Neutrophil (primary cell): ENCODE measurements at regions not wholly inside any gene's neighbourhood (a gene's known extent, or its start where the extent isn't known, plus 50 kb on each side); places are given as distances from the start of the nearest gene placed in this dataset.
A peak's percentile ranks its signal among the peaks of the same experiment; 100 is the strongest.
"Not testable (repeated sequence)": the region's sequence is repeated elsewhere in the genome, so short reads cannot be mapped to it uniquely, and the experiment has no call there.

Experiments
- H3K27ac ChIP-seq: fragments of 200-600 bp; sonication (generic); 2 replicates; pipeline ENCODE4 v1.5.1; 2016; ENCODE audit warnings: mild to moderate bottlenecking, moderate library complexity
- H3K27me3 ChIP-seq: fragments of 200-600 bp; sonication (generic); 2 replicates; pipeline ENCODE4 v1.6.0; 2016; ENCODE audit warnings: mild to moderate bottlenecking
- H3K36me3 ChIP-seq: fragments of 200-600 bp; sonication (generic); 2 replicates; pipeline ENCODE4 v1.5.1; 2017
- H3K4me1 ChIP-seq, 2 experiments: fragments of 200-600 bp in 1 of 2; sonication (generic) in 1 of 2; 1 replicate in 1 of 2; 2 replicates in 1 of 2; pipeline versions ENCODE4 v1.5.1 to v1.6.1; 2013 to 2016; ENCODE audit warnings: low read depth in 1 of 2, low read length in 1 of 2, mild to moderate bottlenecking in 1 of 2, moderate library complexity in 1 of 2; ENCODE audit not compliant: control insufficient read depth in 1 of 2, insufficient read depth in 1 of 2
- H3K4me3 ChIP-seq, 2 experiments: fragments of 200-600 bp in 1 of 2; sonication (generic) in 1 of 2; 1 replicate in 1 of 2; 2 replicates in 1 of 2; pipeline ENCODE4 v1.5.1; 2013 to 2016; ENCODE audit warnings: low read depth in 1 of 2, low read length in 1 of 2, mild to moderate bottlenecking in 1 of 2, moderate library complexity in 1 of 2
- H3K9me3 ChIP-seq: fragments of 200-600 bp; sonication (generic); 2 replicates; pipeline ENCODE4 v1.5.1; 2016

- H3K27me3 ChIP-seq, H3K9me3 ChIP-seq, H3K4me3 ChIP-seq, H3K27ac ChIP-seq, H3K4me1 ChIP-seq, H3K36me3 ChIP-seq: not testable (repeated sequence)
Observed at GRCh38 chr1:121042882-121043281, 141.3 kb downstream of the FAM72B start.

GRCh38 chr1:121048293-121048752 is 135.8 kb downstream of the FAM72B start:
- not testable (repeated sequence) for H3K4me3 ChIP-seq, H3K27ac ChIP-seq, H3K4me1 ChIP-seq, H3K9me3 ChIP-seq, H3K36me3 ChIP-seq
- H3K27me3 ChIP-seq: peaks cover 21% of the 10 kb centered on the region

- H3K27ac ChIP-seq, H3K36me3 ChIP-seq, H3K4me3 ChIP-seq, H3K4me1 ChIP-seq, H3K9me3 ChIP-seq: not testable (repeated sequence)
- H3K27me3 ChIP-seq: peaks cover 21% of the 10 kb centered on the region
Observed at GRCh38 chr1:121048769-121049443, 135.2 kb downstream of the FAM72B start.

GRCh38 chr1:121050097-121050496 is 134.0 kb downstream of the FAM72B start:
- not testable (repeated sequence) for H3K4me1 ChIP-seq, H3K9me3 ChIP-seq, H3K27ac ChIP-seq, H3K4me3 ChIP-seq, H3K36me3 ChIP-seq
- H3K27me3 ChIP-seq: peaks cover 21% of the 10 kb centered on the region

GRCh38 chr1:121051161-121051790 is 132.9 kb downstream of the FAM72B start:
- not testable (repeated sequence) for H3K4me1 ChIP-seq, H3K27ac ChIP-seq

GRCh38 chr1:121052081-121052660 is 132.0 kb downstream of the FAM72B start:
- not testable (repeated sequence) for H3K36me3 ChIP-seq, H3K9me3 ChIP-seq, H3K4me1 ChIP-seq, H3K27ac ChIP-seq
- Histone ChIP-seq H3K27me3 (peaks cover 21% of the 10 kb centered on the region), H3K4me3 (peak overlapping the region in 1 of 2 experiments; percentile 24)

More at GRCh38 chr1:121051161-121051790, 132.9 kb downstream of the FAM72B start:
- H3K27me3 ChIP-seq: peaks cover 21% of the 10 kb centered on the region
- not testable (repeated sequence) for H3K4me3 ChIP-seq, H3K9me3 ChIP-seq, H3K36me3 ChIP-seq

- not testable (repeated sequence) for H3K27ac ChIP-seq, H3K9me3 ChIP-seq, H3K4me1 ChIP-seq, H3K36me3 ChIP-seq, H3K4me3 ChIP-seq
- H3K27me3 ChIP-seq: peaks cover 21% of the 10 kb centered on the region
Observed at GRCh38 chr1:121054928-121055327, 129.2 kb downstream of the FAM72B start.

- H3K27ac ChIP-seq, H3K4me3 ChIP-seq, H3K27me3 ChIP-seq, H3K4me1 ChIP-seq, H3K36me3 ChIP-seq, H3K9me3 ChIP-seq: not testable (repeated sequence)
Observed at GRCh38 chr1:121066925-121067324, 117.2 kb downstream of the FAM72B start.

GRCh38 chr1:121068738-121069499 is 115.2 kb downstream of the FAM72B start:
- H3K4me3 ChIP-seq, H3K4me1 ChIP-seq, H3K27me3 ChIP-seq, H3K9me3 ChIP-seq, H3K36me3 ChIP-seq, H3K27ac ChIP-seq: not testable (repeated sequence)

- not testable (repeated sequence) for H3K27me3 ChIP-seq, H3K4me3 ChIP-seq, H3K4me1 ChIP-seq, H3K9me3 ChIP-seq, H3K36me3 ChIP-seq
- H3K27ac ChIP-seq: peak overlapping the region; percentile 79
Observed at GRCh38 chr1:121073852-121074251, 110.3 kb downstream of the FAM72B start.

GRCh38 chr1:121075254-121075805 is 108.8 kb downstream of the FAM72B start:
- not testable (repeated sequence) for H3K4me1 ChIP-seq, H3K9me3 ChIP-seq, H3K36me3 ChIP-seq, H3K4me3 ChIP-seq, H3K27me3 ChIP-seq, H3K27ac ChIP-seq

GRCh38 chr1:121076674-121077073 is 107.5 kb downstream of the FAM72B start:
- not testable (repeated sequence) for H3K27me3 ChIP-seq, H3K36me3 ChIP-seq, H3K9me3 ChIP-seq, H3K27ac ChIP-seq, H3K4me3 ChIP-seq
- H3K4me1 ChIP-seq: peaks cover 12 to 13% of the 10 kb centered on the region in 2 experiments

- not testable (repeated sequence) for H3K27me3 ChIP-seq, H3K36me3 ChIP-seq, H3K4me1 ChIP-seq, H3K9me3 ChIP-seq, H3K27ac ChIP-seq, H3K4me3 ChIP-seq
Observed at GRCh38 chr1:121079655-121080054, 104.5 kb downstream of the FAM72B start.
